GM18520 (cell line): ENCODE measurements at regions not wholly inside any gene's neighbourhood (a gene's known extent, or its start where the extent isn't known, plus 50 kb on each side); places are given as distances from the start of the nearest gene placed in this dataset.
"Not testable (repeated sequence)": the region's sequence is repeated elsewhere in the genome, so short reads cannot be mapped to it uniquely, and the experiment has no call there.

Experiments
- ATAC-seq: cut with Tn5 transposase; IDR thresholded peaks from one replicate; pipeline ENCODE4 v1.9.1; 2021; ENCODE audit not compliant: unreplicated experiment

DNA sequence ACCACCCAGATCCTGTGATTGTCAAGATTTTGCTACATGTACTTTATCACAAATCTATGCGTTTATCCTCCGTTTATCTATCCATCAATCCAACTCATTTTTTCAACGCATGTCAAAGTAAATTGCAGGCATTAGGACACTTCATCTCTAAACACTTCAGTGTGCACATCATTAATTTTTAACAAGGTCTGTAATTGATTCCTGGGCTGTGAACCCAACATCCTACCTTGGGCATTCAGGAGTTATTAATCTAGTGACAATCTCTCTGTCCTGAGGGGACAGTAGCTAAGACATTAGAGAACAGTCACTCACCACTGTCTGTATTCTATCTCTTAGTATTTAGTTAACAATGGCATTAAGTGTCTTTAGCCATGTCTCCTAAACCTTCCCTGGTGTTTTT, 264.7 kb downstream of the SOX9 start:
- ATAC-seq, result no peak

DNA sequence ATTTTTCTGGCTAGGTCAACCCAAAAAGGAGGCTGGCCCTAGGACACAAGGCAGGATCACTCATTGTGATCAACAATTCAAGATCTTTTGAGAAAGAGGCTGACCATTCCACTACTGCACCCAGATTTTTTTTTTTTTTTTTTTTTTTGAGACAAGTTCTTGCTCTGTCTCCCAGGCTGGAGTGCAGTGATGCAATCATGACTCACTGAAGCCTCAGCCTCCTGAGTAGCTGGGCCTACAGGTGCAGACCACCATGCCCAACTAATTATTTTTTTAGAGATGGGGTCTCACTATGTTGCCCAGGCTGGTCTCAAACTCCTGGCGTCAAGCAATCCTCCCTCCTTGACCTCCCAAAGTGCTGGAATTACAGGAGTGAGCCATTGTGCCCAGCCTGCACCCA, 265.4 kb downstream of the SOX9 start:
- ATAC-seq, result not testable (repeated sequence)

DNA sequence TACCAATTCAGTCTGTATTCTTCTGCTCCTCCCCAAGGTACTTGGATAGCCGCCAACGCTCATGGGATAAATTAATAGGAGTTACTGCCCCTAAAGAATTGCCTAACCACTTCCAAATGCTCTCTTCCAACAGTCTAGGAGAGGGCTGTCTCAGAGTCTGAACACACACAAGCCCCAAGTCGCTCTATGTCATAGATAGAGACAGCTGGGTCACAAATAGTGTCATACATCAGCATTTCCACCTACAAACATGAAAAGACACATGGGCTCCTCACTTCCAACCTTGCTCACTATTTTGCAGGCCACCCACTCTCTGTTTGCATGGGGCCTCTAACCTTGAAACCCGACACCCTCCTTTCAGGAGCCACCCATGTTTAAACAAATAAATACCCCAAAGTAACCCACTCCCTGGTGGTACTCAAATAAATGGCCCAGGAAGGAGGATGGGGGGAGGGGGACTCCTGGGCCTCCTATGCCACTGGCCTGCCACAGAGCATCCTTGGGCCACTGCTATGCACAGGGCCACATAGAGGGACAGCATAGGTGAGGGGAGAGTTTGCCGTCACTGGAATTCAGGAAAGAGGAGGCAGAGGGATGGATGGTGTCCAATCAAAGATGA, 265.9 kb downstream of the SOX9 start:
- no peak for ATAC-seq

DNA sequence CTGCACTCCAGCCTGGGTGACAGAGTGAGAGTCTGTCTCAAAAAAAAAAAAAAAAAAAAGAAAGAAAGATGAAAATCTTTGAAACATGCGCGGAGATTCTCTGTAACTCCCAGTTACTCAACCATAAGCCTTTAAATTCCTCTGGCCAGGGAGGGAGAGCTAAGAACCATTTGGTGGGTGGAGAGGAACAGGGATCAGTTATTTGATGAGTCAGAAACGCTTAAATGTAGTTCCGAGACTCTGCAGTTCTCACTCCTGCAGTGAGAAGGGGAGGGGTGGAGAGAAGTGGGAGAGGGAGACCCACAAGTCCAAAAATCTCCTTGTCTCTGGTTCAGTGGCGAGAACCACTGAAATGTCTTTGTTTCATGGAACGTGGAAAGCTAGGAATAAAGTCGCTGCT, 266.7 kb downstream of the SOX9 start:
- ATAC-seq, result no peak

DNA sequence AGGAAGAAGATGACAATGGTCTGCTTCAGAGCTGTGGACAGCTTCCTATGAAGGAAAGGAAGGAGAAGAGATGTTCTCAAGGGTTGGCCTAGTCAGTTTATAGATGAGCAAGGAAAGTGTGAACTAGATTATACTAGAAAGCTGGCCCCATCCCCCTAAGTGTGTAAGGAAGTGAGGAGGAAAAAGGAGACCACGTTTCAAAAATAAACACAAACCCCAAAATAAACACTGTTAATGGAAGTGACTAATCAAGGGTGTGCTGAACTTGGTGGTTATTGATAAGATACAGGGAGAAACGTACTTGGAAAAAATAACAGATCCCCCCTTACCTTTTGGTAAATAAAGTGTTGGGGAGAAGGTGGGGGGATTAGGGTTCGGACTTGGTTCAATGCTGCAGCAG, 267.1 kb downstream of the SOX9 start:
- ATAC-seq, result no peak

DNA sequence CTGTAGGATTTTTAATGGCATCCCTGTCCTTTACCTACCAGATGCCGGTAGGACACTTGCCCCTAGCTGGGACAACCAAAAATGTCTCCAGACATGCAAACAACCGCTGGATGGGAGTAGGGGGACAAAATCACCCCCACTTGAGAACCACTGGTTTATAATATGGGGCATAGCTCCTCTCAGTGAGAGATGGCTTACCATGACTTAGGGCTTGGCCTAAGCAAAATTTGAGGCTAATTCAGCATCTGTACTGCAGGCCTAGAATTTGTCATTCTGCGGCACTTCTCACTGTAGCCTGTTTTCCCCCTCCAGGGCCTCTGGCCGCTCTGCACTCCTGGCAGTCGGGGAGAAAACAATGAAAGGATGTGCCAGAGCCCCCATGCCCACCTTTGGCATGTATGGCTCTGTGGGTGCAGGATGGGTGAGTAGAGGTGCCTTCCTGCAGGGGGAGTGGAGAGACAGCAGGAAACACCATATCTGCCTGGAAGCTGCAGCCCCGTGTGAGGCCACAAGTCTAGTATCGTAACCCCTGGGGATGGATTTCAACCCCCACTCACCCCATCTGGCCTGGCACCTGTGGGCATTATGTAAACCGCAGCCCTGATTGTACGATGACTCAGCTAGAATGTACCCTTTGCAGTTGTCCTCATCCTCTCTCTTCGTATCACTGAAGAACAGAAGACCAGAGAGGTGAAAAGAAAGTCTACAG, 268.1 kb downstream of the SOX9 start:
- peak; percentile 70 for ATAC-seq

DNA sequence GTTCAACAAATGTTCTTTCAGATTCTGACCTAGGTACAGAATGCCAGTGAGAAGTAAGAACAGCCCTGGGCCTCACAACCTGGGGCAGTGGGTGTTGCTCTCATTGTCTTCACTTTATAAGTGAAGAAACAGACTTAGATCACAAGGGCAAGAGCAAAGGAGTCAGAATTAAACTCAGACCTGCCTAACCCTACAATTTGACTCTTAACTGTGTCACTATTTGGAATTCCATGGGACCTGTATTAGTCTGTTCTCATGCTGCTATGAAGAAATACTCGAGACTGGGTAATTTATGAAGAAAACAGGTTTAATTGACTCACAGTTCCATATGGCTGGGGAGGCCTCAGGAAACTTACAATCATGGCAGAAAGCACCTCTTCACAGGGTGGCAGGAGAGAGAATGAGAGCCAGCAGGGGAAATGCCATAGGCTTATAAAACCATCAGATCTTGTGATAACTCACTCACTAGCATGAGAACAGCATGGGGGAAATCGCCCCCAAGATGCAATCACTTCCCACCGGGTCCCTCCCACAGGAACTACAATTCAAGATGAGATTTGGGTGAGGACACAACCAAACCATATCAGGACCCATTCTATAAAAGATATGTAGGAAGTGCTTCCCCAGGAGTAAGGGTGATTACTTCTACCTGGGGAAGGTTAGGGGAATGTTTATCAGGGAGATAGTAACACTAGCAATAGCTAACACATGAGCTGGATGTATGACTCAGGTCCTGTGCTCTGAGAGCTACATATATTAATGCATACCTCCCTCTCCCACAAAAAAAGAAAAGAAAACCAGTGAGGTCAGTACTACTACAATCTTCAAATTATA, 270.1 kb downstream of the SOX9 start:
- ATAC-seq, result no peak

DNA sequence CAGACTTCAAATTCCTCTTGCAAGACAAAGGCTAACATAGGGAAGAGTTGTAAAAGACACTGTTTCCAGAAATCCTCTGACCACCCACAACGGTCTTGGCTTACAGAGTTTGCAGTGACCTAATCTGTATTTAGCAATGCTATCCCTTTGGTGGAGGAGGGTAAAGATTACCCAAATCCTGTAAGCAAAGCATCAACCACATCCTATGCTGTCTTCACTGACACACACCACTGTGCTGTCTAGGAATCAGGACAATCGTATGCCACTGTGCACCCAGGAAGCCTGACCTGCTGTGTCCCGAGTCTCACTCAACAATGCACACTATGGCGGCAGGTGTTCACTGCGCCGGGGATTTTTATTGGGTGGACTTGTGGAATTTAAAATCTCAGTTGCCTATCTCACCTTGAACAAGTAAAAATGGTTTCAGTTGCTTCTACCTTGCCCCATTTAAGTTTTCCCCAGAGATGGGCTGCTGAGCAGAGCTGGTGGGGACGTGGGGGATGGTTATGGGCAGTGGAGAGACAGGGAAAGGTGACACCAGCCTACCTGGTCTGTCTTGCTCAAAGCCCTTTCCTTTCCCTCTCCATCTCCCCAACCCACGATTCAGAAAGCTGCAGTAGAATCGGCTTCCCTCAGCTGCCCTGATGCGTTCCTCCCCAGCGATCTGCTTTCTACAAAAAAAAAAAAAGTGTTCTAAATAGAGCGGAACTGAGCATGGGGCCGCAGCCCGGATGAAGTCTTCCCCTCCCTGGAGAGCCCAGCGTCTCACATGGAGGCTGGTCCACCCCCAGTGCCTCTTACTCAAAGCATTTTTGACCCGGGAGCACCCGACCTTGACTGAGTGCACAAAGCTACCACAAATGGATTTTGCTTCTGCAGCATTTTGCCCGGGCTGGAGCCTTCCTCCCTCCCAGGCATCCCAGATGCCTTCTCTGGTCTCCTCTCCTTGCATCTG, 271.5 kb downstream of the SOX9 start:
- no peak for ATAC-seq

DNA sequence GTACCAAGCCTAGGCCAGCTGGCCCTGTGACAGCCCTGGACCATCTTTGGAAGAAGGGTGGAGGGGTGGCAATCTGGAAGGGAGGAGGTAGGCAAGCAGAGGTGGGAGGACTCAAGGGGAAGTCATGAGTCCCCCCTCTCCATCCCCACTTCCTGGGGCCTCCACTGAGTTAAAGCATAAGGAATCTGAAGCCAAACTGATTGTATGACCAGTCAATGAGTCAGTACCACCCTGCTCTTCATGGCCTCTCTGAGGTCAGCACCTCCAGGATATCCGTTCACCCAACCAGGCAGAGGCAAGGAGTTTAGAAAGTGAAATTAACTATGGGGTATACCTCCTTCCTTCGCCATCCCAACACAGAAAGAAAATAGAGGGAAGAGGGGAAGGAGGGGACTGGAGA, 272.7 kb downstream of the SOX9 start:
- no peak for ATAC-seq

DNA sequence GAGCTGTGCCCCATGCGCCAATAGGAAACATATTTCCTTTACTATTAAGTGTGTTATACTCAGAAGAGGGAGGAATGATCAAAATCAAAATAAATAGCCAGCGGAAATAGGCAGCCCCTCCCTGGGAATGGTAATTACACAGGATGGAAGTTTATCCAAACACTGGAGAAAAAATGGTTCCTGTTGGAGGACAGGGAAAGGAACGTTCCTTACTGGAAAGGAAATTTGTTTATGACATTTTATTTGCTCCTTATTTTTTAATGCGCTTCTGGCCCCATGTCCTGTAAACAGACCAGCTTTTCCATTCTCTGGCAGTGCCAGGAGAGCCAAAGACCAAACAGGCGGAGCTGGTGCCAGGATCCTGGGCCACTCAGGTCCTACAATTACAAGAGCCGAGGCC, 273.7 kb downstream of the SOX9 start:
- ATAC-seq, result no peak

DNA sequence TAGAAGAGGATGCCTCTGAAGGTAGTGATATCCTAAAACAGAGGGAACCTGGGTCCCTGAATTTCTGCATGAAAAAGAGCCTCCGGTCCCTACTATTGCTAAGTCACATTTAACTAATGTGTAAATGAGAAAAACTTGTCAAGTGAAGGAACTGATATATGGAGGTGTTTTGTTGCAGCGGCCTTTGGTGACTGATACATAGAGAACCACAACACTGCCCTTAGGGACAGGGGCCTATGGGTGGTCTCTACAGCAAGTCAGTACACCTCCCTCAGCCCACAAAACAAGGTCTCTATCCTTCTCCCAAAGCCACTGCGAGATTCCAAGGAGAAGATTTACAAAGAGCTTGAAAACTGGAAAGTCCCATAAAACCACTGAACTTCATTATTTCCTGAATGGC, 275.3 kb downstream of the SOX9 start:
- ATAC-seq, result no peak

DNA sequence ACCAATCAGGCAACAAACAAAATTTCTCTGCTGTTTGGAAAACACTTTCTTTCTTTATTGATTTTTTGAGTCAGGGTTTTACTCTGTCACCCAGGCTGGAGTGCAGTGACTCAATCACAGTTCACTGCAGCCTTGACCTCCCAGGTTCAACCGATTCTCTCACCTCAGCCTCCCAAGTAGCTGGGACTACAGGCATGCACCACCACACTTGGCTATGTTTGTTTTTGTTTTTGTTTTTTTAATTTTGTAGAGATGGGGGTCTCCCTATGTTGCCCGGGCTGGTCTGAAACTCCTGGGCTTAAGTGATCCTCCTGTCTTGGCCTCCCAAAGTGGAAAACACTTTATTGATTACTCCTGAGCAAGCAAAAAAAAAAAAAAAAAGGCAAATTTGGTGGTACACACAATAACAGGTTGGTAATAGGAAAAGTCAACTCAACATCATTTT, 276.4 kb downstream of the SOX9 start:
- no peak for ATAC-seq

DNA sequence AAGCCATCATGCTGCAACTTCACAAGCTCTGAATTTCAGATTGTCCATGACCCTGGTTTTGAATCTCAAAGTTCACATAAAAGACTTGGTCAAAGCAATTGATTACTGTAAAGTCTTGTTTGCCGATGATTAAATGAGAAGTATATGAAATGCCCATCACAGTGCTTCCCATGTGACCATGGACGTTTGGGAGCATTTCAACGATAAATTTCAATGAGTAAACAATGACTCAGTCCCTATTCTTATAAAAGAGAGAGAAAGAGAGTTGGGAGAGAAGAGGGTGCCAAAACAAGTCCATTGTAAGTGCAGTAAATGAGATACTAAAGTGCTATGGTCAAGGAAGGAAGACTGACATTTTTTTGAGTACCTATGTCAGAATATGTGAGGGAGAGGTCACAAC, 276.9 kb downstream of the SOX9 start:
- ATAC-seq, result no peak

DNA sequence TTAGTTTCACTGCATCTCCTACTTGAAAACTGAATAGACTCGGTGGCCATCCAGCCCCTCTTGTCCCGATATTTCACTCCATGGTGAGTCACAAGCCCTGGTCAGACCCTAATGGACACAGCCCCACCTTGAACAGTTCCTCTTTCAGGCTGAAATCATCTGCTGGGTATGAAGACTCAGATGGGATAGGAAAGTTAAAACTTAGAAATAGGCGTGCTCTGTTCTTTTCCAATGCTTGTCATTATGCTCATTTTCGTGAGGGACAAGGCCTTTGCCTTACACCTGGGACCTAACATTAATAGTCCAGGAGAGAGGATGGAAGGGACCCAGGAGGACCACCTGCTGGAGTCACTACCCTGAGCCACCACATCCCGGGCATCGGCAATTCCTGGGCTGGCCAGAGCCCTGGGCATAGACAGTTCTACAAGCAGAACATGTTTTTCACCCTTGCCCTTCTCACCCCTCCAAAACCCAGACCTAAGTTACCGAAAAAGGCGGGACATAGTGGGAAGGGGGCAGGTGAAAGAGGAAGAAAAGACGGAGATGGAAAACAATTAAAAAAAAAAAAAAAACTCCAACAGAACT, 278.3 kb downstream of the SOX9 start:
- ATAC-seq, result no peak

DNA sequence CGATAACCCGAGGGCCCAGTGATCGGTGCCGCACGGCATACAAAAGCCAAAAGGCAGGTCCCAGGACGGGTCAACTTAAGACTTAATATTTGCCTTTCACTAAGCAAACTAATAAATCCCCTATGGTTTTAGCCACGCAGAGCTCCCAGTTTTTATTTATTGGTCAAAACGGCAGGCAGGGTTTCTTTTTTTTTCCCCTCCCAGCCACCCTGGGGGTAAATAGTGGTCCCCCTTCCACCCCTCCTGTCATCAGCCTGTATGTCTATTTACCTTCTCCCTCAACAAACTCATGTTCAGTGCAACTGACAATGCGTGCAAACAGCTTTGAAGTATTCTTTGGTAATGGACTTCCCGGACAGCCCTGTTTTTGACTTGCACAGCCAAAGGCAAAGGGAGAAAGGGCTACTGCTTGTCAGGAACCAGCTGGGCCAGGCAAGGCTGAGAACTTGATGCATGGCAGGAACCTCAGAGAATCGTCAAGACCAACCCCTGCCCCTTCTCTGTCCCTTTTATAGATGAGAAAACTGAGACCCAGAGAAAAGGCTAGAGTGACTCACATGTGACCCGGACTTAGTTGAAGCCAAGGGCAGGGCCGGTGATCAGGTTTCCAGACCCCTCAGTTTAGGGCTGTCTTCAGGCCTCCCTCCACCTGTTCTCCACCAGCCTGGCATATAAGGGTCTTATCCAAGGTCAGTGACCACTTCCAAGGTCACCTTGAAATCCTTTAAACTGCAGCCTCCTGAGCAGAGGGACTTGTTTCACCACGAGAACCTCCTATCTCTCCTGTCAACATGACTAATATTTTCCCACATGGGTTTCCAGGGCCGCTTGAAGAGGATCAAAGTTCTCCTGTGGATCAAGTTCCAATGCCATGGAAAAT, 279.0 kb downstream of the SOX9 start:
- no peak for ATAC-seq

DNA sequence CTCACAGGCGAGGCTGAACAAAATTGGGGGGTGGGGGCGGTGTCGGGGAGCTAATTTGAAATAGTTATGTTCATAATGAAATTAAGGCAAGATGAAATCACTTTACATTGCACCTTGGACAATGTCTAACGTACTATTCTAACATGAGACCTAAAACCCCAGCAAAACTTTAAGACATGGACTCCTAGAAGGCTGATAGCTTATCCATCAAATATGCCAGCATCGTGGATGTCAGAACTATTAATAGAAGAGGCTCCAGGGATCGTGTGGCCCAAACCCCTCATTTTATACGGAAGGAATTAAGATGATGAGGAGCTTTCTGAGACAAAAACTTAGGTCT, 279.6 kb downstream of the SOX9 start:
- ATAC-seq, result no peak

DNA sequence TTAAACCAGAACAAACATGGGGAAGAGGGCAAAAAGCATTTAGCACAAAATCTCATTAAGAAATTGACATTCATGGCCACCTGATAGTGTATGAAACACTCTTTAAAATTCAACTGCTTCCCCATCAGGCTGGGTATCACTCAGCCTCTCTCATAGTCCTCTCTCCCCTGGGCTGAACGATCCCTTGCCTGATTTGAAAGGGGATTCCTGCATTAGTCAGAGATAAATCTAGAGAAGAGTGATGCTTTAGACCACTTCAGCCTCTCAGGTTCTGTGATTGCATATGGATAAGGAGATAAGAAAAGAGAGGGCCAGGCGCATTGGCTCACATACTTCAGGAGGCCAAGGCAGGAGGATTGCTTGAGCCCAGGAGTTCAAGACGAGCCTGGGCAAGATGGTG, 280.0 kb downstream of the SOX9 start:
- no peak for ATAC-seq

DNA sequence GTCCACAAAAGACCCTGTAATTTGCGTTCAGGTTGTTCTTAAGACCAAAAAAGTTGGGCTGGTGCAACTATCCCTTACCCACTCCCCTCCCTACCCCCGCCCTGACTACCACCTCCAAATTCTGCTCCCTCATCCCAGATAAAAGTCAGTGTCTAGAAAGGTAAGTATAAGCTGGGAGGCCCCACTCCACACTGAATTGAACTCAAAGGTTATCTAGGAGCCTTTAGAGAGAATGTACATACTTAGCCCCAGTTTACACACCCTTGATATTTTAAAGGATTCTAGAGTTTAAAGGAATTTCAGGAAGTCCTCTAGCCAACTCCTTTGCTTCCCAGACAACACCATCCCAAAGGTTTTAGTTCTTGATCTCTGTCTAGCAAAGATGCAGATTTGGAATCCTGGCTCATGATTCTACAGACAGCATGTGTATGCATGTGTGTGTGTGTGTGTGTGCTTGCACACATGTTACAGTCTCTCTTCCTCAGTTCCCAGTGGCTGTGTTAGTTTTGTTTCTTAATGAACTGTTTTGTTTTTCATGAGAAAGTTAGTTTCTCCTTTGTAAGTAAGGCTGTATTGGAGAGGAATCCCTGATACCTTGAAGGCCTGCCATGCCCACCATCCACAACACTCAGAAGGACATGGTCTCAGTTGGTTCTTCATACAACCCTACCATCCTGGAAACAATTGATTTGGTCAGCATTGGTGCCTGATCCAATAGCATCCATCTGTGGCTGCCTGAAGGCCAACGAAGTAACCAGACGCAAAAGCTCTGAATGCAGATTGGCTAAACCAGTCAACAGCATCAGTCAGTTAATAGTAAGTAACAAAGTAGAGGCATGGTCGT, 281.3 kb downstream of the SOX9 start:
- no peak for ATAC-seq

DNA sequence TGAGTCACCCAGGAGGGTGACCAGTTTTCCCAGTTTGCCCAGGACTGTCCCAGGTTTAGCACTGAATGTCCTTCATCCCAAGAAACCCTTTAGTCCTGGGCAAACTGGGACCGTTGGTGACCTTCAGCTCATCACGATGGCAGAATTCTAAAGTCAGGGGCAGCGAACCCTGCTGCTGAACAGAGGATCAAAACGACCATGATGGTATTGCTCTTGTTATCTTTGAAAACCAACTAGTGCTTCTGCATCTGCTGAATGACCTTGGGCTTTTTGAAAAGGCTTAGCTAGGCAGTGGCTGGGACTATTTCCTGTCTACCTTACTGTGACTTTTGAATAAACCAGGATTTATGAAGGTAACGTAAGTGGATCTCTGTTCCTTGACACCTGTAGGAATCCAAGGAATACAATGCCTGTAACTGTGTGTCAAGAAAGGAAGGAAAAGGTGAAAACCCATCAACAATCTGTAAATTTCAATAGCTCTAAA, 281.9 kb downstream of the SOX9 start:
- ATAC-seq, result no peak
